ENCODE measurements at regions not wholly inside any gene's neighbourhood (a gene's known extent, or its start where the extent isn't known, plus 50 kb on each side); places are given as distances from the start of the nearest gene placed in this dataset.

DNA sequence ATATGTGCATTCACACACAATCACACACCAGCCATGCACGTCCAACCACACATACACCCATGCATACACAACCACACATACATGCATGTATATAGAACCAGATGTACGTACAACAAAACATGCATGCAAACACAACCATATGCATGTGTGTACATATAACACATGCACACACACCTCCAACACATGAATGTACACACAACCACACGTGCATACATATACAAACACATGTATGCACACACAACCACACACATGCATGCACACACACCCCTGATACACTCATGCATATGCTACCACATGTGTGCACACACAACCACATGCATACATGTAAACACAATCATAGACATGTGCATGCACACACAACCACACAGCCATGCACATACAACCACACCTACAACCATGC, 52.0 kb upstream of the SDK2 start (continued):
- TF ChIP-seq ZNF398 (CRISPR knock-in tag; IDR thresholded peaks at IDR 0.05) (no peak), EWSR1 (IDR thresholded peaks at IDR 0.05; ENCODE audit: borderline replicate concordance, low read depth, partially characterized antibody) (no peak), EHMT2 (IDR thresholded peaks at IDR 0.05) (no peak), ZNF445 (CRISPR knock-in tag; IDR thresholded peaks at IDR 0.05; ENCODE audit: low read depth) (no peak), THAP7 (CRISPR knock-in tag; IDR thresholded peaks at IDR 0.05) (no peak), ZBTB9 (CRISPR knock-in tag; IDR thresholded peaks at IDR 0.05) (no peak), ZNF165 (CRISPR knock-in tag; IDR thresholded peaks at IDR 0.05; ENCODE audit: borderline replicate concordance) (no peak), EP300 (IDR thresholded peaks at IDR 0.05; ENCODE audit: low read length) (no peak), LEF1 (IDR thresholded peaks at IDR 0.05) (no peak)
